ENCODE measurements at regions not wholly inside any gene's neighbourhood (a gene's known extent, or its start where the extent isn't known, plus 50 kb on each side); places are given as distances from the start of the nearest gene placed in this dataset.
"Not testable (repeated sequence)": the region's sequence is repeated elsewhere in the genome, so short reads cannot be mapped to it uniquely, and the experiment has no call there.

DNA sequence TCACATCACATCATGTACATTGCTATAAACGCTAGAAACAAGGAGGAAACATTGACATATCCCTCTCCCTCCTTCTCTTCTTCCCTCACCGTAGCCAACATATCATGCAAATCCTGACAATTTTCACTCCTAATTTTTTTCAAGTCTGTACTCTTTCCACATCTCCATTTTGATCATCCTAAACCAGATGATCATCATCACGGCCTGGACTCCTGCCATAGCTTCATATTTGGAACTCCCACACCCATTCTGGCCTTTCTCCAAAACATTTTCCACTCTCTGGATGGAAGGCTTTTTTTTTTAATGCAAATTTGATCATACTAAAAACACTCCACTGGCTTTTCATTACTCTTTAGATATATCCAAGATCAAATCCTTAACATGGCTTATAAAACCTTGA lies 248.0 kb upstream of the CNTN3 start:
- in situ Hi-C loops (cut with HindIII; ENCODE audit: low pct_unique_long_range_greater_than_20kb, low sequenced_read_pairs) = no loop called here
- DNase-seq (ENCODE audit: low read depth in 1 of 2, low spot score in 1 of 2) = no peak
- no peak for TF ChIP-seq JUND (IDR thresholded peaks at IDR 0.05; ENCODE audit: low read depth)

DNA sequence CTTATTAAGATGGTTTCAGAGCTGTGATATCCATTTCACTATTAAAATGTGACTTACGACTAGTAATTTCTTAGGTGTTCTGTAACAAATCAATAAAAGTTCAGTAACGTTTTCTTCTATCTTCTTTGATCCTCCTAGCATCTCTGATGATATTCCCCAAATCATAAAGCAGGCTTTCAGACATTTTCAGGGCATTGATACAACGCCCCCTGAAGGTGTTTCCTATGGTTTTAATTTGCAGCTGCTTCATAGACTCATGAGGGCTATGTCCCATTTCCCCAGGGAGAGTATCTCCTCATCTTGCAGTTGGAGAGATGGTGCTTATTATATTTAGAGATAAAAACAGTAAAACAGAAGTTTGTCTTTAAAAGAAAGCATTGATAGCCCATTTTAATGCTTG lies 246.8 kb upstream of the CNTN3 start:
- TF ChIP-seq JUND (IDR thresholded peaks at IDR 0.05; ENCODE audit: low read depth) = no peak
- in situ Hi-C loops (cut with HindIII; ENCODE audit: low pct_unique_long_range_greater_than_20kb, low sequenced_read_pairs) = no loop called here
- no peak for DNase-seq (ENCODE audit: low read depth in 1 of 2, low spot score in 1 of 2)

DNA sequence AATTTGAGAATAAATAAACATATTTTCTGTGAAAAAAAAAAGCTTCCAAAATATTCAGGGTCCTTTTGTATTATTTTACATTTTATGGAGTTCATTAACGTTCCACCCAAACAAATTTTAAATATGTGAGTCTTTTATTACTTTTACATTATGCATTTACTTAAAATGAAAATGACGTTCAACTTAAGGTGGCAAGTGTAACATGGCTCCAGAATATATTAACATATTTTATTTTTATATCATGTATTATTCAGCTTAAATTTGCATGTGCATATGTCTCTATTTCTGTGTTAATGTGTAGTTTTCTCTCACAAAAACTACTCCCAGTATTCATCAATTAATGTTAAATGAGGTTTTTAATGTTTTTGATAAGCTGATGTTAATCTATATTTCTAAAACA lies 243.6 kb upstream of the CNTN3 start:
- in situ Hi-C loops (cut with HindIII; ENCODE audit: low pct_unique_long_range_greater_than_20kb, low sequenced_read_pairs) = no loop called here

DNA sequence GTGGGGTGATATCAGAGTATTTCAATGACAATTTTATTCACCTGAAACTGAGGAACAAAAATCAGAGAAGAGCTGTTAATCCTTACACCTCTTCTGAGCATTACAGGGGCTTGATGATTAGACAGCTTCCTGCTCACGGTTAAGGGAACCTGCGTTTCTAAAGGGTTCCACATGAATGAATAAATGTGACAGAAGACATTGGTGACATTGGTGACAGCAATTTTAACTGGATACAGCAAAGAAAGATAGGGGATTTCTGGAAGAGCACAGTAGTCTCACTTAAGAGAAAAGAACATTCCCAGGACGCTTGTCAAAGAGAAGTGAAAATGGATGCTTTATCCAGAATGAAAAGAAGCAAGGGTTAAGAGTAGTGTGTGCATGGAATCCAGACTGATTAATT lies 235.9 kb upstream of the CNTN3 start:
- no peak for TF ChIP-seq JUND (IDR thresholded peaks at IDR 0.05; ENCODE audit: low read depth)
- no peak for DNase-seq (ENCODE audit: low read depth in 1 of 2, low spot score in 1 of 2)

More for the DNA sequence above, 243.6 kb upstream of the CNTN3 start:
- DNase-seq (ENCODE audit: low read depth in 1 of 2, low spot score in 1 of 2) = no peak
- no peak for TF ChIP-seq JUND (IDR thresholded peaks at IDR 0.05; ENCODE audit: low read depth)

DNA sequence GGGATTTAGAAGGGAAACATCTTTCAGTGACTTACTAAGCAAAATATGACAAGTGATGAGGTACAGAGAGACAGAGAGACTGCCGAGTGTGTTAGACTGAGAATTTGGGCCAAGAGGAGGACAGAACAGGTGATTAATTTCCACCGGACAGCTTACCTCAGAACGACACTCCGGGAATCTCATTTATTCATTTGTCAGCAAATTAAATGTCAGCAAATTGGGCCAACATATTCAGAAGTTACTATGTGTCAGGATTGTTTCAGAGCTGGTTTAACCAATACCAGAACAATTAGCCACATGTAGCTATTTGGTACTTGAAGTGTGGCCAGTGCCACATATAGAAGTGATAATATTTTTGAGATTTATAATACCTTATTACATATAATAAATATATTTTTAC lies 232.6 kb upstream of the CNTN3 start:
- TF ChIP-seq JUND (IDR thresholded peaks at IDR 0.05; ENCODE audit: low read depth) = no peak

More for the DNA sequence above, 235.9 kb upstream of the CNTN3 start:
- in situ Hi-C loops (cut with HindIII; ENCODE audit: low pct_unique_long_range_greater_than_20kb, low sequenced_read_pairs) = no loop called here

DNA sequence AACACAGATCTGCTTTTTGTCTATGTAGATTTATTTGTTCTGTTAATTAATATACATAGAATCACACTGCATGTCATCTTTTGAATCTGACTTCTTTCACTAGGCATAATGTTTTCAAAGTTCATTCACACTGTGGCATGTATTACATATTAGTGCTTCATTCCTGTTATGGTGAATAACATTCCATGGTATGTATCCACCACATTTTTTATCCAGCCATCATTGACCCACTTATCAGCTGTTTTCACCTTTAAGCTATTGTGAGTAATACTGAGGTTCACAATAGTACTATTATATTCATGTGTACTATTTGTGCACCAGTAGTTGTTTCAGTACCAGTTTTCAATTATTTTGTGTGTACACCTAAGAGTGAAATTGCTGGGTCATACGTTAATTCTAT lies 230.6 kb upstream of the CNTN3 start:
- in situ Hi-C loops (cut with HindIII; ENCODE audit: low pct_unique_long_range_greater_than_20kb, low sequenced_read_pairs) = no loop called here
- DNase-seq (ENCODE audit: low read depth in 1 of 2, low spot score in 1 of 2) = no peak
- TF ChIP-seq JUND (IDR thresholded peaks at IDR 0.05; ENCODE audit: low read depth) = no peak

More for the DNA sequence above, 232.6 kb upstream of the CNTN3 start:
- in situ Hi-C loops (cut with HindIII; ENCODE audit: low pct_unique_long_range_greater_than_20kb, low sequenced_read_pairs) = no loop called here
- DNase-seq (ENCODE audit: low read depth in 1 of 2, low spot score in 1 of 2) = no peak

DNA sequence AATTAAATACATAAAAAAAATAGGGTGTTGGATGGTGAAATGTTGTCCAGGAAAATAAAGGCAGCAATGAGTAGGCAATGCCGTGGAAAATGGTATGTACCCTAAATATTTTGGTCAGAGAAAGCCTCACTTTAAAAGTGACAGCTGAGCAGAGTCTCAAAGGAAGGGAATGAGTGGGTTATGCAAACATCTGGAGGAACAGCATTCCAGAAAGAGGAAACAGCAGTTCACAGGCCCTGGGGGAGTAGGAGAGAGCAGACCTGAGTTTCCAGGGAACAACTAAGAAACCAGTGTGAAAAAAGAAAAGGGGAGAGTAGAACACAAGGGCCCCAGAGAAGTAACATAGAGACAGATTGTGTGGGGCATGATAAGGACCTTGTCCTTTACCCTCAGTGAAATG lies 230.0 kb upstream of the CNTN3 start:
- peak in 1 of 2 experiments; percentile 43 for DNase-seq (ENCODE audit: low read depth in 1 of 2, low spot score in 1 of 2)
- in situ Hi-C loops (cut with HindIII; ENCODE audit: low pct_unique_long_range_greater_than_20kb, low sequenced_read_pairs) = no loop called here
- TF ChIP-seq JUND (IDR thresholded peaks at IDR 0.05; ENCODE audit: low read depth) = no peak

DNA sequence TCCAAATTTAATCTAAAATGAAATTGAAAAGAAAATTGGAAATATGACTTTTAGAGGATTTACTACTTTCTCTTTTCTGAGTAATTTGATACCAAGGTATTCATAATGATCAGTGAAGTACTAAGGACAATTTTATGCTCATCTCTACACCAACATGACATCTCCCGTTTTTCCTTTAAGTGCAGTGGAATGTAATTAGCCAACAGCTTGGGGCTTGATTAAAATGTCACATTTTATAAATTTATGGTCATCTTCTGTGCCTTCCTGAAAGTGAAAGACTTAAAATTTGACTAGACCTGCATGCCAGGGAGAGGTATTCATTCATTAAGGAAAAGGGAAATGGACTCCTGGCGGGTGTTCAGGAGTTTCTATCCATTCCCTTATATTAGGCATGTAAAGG lies 228.2 kb upstream of the CNTN3 start:
- no peak for DNase-seq (ENCODE audit: low read depth in 1 of 2, low spot score in 1 of 2)
- no peak for TF ChIP-seq JUND (IDR thresholded peaks at IDR 0.05; ENCODE audit: low read depth)
- in situ Hi-C loops (cut with HindIII; ENCODE audit: low pct_unique_long_range_greater_than_20kb, low sequenced_read_pairs) = no loop called here

DNA sequence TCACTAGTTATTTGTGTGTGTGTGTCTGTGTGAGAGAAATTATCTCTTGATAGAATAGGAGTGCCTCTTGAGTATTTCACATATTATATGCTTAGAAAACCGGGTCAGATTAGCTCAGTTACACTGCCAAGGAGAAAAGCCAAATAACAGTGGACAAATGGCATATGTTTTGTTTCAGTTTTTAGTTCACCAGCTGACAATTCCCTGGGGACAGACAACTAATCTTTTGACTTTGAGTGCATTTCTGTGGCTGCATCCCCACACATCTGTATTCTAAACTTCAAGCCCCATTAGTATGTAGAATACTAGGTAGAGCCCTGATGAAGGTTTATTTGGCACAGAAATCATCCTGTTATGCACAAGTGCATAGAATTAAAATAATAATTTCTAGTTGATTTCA lies 227.7 kb upstream of the CNTN3 start:
- in situ Hi-C loops (cut with HindIII; ENCODE audit: low pct_unique_long_range_greater_than_20kb, low sequenced_read_pairs) = no loop called here
- TF ChIP-seq JUND (IDR thresholded peaks at IDR 0.05; ENCODE audit: low read depth) = no peak
- no peak for DNase-seq (ENCODE audit: low read depth in 1 of 2, low spot score in 1 of 2)

DNA sequence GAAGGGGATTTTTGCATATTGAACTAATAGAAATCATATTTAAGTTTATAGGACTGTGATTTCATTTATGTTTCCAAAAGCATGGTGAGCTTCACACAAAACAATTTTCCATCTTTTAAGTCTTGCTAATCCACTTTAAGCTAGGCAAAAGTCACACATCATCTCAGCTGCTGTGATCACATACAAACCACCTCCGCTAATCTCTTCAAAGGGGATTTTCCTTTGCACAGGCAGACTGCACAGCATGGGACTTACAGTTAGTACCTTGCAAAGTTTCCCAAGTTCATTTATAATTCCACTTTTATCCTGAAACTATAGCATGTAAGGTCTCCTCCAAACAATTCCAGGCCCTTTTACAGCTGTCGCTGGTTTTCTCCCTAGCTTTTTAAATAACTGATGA lies 225.1 kb upstream of the CNTN3 start:
- in situ Hi-C loops (cut with HindIII; ENCODE audit: low pct_unique_long_range_greater_than_20kb, low sequenced_read_pairs) = no loop called here
- no peak for TF ChIP-seq JUND (IDR thresholded peaks at IDR 0.05; ENCODE audit: low read depth)
- no peak for DNase-seq (ENCODE audit: low read depth in 1 of 2, low spot score in 1 of 2)

DNA sequence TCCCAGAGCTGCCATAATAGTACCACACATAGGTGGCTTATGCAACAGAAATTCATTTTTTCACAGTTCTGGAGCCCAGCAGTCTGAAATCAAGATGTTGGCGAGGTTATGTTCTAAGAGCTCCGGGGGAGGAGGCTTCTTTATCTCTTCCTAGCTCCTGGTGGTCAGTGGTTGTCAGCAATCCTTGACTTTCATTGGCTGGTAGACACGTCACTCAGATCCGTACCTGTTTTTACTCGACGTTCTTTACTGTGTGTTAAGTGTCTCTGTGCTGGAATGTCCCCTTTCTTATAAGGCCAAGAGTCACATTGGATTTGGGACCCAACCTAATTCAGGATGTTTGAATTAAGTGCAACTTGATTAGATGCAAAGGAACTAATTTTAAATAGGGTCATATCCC lies 218.5 kb upstream of the CNTN3 start:
- in situ Hi-C loops (cut with HindIII; ENCODE audit: low pct_unique_long_range_greater_than_20kb, low sequenced_read_pairs) = no loop called here
- DNase-seq (ENCODE audit: low read depth in 1 of 2, low spot score in 1 of 2) = no peak
- no peak for TF ChIP-seq JUND (IDR thresholded peaks at IDR 0.05; ENCODE audit: low read depth)

DNA sequence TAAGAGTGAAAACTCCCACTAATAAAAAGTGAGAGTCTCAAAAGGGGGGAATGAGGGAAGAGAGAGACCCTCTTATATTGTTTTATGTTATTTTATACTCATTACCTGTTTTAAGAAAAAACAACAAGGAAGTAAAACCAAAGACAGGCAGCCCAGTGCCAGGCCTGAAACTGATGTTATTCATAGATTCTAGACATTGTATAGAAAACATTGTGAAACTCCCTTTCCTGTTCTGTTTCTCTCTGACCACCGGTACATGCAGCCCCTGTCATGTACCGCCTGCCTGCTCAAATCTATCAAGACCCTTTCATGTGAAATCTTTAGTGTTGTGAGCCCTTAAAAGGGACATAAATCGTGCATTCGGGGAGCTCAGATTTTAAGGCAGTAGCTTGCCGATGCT lies 216.4 kb upstream of the CNTN3 start:
- in situ Hi-C loops (cut with HindIII; ENCODE audit: low pct_unique_long_range_greater_than_20kb, low sequenced_read_pairs); DNase-seq (ENCODE audit: low read depth in 1 of 2, low spot score in 1 of 2): not testable (repeated sequence)

DNA sequence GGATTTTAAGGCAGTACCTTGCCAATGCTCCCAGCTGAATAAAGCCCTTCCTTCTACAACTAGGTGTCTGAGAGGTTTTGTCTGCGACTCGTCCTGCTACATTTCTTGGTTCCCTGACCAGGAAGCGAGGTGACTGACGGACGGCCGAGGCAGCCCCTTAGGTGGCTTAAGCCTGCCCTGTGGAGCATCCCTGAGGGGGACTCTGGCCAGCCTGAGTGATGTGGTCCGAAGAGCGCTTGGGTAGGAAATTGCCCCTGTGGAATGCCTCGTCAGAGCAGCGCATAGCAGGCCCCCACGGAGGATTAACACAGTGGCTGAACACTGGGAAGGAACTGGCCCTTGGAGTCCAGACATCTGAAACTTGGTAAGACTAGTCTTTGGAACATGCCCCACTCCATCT lies 210.9 kb upstream of the CNTN3 start:
- in situ Hi-C loops (cut with HindIII; ENCODE audit: low pct_unique_long_range_greater_than_20kb, low sequenced_read_pairs); DNase-seq (ENCODE audit: low read depth in 1 of 2, low spot score in 1 of 2): not testable (repeated sequence)

DNA sequence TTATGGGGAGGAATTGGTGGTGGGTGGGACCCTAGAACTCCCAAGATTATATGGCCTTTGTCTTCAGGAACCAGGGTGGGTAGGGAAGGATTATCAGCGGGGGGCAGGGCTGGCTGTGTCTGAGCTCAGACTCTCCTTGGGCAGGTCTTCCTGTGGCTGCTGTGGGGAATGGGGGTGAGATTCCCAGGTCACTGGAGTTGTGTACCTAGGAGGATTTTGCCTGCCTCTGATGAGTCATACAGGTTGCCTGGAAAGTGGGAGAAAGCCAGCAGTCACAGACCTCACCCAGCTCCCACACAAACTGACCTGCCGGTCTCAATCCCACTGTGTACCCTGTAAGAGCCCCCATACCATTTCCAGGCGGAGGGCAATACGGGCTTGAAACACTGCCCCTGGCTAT lies 209.9 kb upstream of the CNTN3 start:
- in situ Hi-C loops (cut with HindIII; ENCODE audit: low pct_unique_long_range_greater_than_20kb, low sequenced_read_pairs) = no loop called here
- no peak for DNase-seq (ENCODE audit: low read depth in 1 of 2, low spot score in 1 of 2)
- no peak for TF ChIP-seq JUND (IDR thresholded peaks at IDR 0.05; ENCODE audit: low read depth)

DNA sequence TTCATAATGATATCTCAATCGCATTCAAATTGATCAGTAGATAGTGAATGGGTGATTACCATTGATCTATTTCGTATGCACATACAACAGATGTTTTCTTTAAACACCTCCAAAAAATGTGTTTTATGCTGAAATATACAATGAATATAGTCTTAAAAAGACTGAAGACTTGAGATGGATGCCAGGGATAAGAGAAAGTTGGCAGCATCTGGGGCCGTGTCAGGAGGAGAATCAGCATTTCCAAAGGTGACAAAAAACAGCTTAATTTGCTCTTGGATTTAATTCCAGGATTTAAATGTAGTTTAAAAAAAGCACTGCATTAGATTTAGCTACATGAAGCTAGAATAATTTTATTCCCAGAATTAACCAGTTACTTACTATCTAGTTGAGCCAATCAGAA lies 199.7 kb upstream of the CNTN3 start:
- in situ Hi-C loops (cut with HindIII; ENCODE audit: low pct_unique_long_range_greater_than_20kb, low sequenced_read_pairs) = no loop called here
- DNase-seq (ENCODE audit: low read depth in 1 of 2, low spot score in 1 of 2) = no peak
- TF ChIP-seq JUND (IDR thresholded peaks at IDR 0.05; ENCODE audit: low read depth) = no peak

Measured in T47D (cell line).